Activated CD4-positive, alpha-beta T cell treated with anti-CD3 and anti-CD28 coated beads for 36 hours (primary cell): ENCODE measurements at regions not wholly inside any gene's neighbourhood (a gene's known extent, or its start where the extent isn't known, plus 50 kb on each side); places are given as distances from the start of the nearest gene placed in this dataset.
"Not testable (repeated sequence)": the region's sequence is repeated elsewhere in the genome, so short reads cannot be mapped to it uniquely, and the experiment has no call there.

Experiments
- ATAC-seq: fragments of 200-7000 bp; cut with Tn5 transposase; one replicate; pipeline ENCODE4 v1.10.0; 2021; ENCODE audit warnings: mild to moderate bottlenecking, moderate library complexity
- CTCF ChIA-PET: fragments of 350-600 bp; sonication (Branson Sonifier 250); formaldehyde crosslinking; loops from one replicate; lab custom pipeline; 2021; ENCODE audit warnings: antibody characterized with exemption; lab: Charles Lee
- POLR2A ChIA-PET: fragments of 350-600 bp; sonication (Branson Sonifier 250); formaldehyde crosslinking; loops from one replicate; lab custom pipeline; 2021; ENCODE audit warnings: antibody characterized with exemption, inconsistent platforms; lab: Charles Lee
- DNase-seq: peaks from one replicate; pipeline ENCODE4 v3.0.0-alpha.2; 2020
- H3K27ac Mint-ChIP-seq: one replicate; pipeline ENCODE4 v1.8.0; 2021; ENCODE audit warnings: mixed read lengths
- H3K27me3 Mint-ChIP-seq: one replicate; pipeline ENCODE4 v1.8.0; 2021; ENCODE audit warnings: mixed read lengths
- H3K36me3 Mint-ChIP-seq: one replicate; pipeline ENCODE4 v1.8.0; 2021; ENCODE audit warnings: low read depth, mixed read lengths
- H3K4me1 Mint-ChIP-seq: one replicate; pipeline ENCODE4 v1.8.0; 2021; ENCODE audit warnings: mixed read lengths
- H3K4me3 Mint-ChIP-seq: one replicate; pipeline ENCODE4 v1.8.0; 2021; ENCODE audit warnings: mild to moderate bottlenecking, moderate library complexity, mixed read lengths
- H3K9me3 Mint-ChIP-seq: one replicate; pipeline ENCODE4 v1.8.0; 2021; ENCODE audit warnings: low read depth, mixed read lengths
- intact Hi-C, 2 experiments: fragments of 100-400 bp; cut with DNase I in 1 of 2; cut with micrococcal nuclease in 1 of 2; formaldehyde crosslinking; loops; one replicate each; pipeline versions ENCODE4 v1.14.2 to v1.15.1; 2022 to 2024; cut with DNase I, micrococcal nuclease

DNA sequence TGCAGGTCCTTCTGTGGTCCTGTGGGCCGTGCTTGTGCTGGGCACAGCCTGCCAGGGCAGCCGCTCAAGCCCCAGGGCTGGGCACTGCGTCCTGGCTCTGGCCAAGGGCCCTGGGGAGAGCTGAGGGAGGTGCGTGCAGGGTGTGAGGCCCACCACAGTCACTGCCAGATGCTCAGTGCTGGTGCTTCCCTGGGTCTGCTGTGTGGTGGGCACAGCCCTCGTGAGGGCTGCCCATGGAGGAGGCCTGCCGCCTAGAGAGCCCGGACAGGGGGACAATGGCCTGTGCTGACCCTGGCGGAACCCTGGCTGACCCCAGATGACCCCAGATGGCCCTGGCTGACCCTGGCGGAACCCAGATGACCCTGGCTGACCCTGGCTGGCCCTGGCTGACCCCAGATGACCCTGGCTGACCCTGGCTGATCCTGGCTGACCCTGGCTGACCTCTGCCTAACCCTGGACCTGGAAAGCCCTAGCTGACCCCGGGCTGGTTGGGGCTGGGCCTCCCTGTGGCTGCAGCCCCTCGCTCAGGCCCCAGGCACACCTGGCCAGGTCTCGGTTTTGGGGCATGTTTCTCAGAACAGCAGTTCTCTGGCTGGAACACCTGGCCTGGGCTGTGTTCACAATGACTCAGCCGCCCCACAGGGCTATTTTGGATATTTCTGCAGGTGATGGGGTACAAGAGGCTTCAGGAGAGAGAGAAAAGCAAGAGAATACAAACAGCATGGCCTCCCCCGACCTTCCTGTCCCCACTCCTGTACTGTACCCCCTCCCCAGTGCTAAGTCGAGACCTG lies 55.4 kb downstream of the TMEM121 start:
- ChIA-PET CTCF (no interaction called here), POLR2A (no interaction called here)
- no peaks in the 10 kb centered on the region for H3K36me3 Mint-ChIP-seq
- no peaks in the 10 kb centered on the region for H3K4me1 Mint-ChIP-seq
- DNase-seq (no peak), ATAC-seq (no peak)
- no peak overlapping the region for H3K27ac Mint-ChIP-seq
- H3K4me3 Mint-ChIP-seq = no peak overlapping the region
- no peaks in the 10 kb centered on the region for H3K27me3 Mint-ChIP-seq
- intact Hi-C loops = loop anchor here in 1 of 2 experiments (2.0 kb wide), 1 partner anchor 119 kb away; no protein-coding TSS in a partner anchor
- no peaks in the 10 kb centered on the region for H3K9me3 Mint-ChIP-seq

DNA sequence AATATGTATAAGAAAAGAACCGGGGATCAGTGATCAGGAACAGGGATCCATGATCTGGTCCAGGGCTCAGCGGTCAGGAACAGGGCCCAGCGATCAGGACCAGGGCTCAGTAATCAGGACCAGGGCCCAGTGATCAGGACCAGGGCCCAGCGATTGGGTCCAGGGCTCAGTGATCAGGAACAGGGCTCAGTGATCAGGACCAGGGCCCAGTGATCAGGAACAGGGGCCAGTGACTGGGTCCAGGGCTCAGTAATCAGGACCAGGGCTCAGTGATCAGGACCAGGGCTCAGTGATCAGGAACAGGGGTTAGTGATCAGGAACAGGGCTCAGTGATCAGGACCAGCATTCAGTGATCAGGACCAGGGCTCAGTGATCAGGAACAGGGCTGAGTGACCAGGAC lies 56.3 kb downstream of the TMEM121 start:
- intact Hi-C loops = loop anchor here in 1 of 2 experiments (2.0 kb wide), 1 partner anchor 118 kb away; no protein-coding TSS in a partner anchor
- Mint-ChIP-seq H3K9me3 (no peaks in the 10 kb centered on the region), H3K27me3 (no peaks in the 10 kb centered on the region), H3K27ac (peak overlapping the region; percentile 0), H3K4me3 (no peak overlapping the region), H3K4me1 (no peaks in the 10 kb centered on the region), H3K36me3 (no peaks in the 10 kb centered on the region)
- CTCF ChIA-PET = no interaction called here
- ATAC-seq (no peak), DNase-seq (no peak)
- POLR2A ChIA-PET = no interaction called here

DNA sequence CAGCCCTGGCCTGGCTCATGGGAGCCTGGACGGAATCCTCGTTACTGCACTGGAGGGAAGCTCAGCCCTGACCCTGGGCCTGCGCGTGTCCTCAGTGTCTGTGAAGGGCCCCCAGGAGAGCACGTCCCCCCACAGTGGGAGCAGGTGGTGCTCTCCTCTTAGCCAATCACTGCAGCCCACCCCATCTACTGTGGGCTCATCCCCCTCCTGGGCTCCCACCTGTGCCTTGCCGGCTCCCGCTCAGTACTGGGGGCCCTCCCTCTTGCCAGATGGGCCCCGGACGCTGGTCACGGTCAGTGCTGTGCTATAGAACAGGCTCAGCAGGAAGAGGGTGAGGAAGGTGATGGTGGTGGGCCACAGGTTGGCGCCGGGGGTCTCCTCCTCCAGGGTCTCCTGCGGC lies 57.5 kb downstream of the TMEM121 start:
- H3K27ac Mint-ChIP-seq, POLR2A ChIA-PET, H3K36me3 Mint-ChIP-seq, CTCF ChIA-PET, ATAC-seq, H3K27me3 Mint-ChIP-seq, DNase-seq, H3K9me3 Mint-ChIP-seq, H3K4me1 Mint-ChIP-seq, H3K4me3 Mint-ChIP-seq: not testable (repeated sequence)
- intact Hi-C loops = loop anchor here in 1 of 2 experiments (2.0 kb wide), 1 partner anchor 117 kb away; no protein-coding TSS in a partner anchor

DNA sequence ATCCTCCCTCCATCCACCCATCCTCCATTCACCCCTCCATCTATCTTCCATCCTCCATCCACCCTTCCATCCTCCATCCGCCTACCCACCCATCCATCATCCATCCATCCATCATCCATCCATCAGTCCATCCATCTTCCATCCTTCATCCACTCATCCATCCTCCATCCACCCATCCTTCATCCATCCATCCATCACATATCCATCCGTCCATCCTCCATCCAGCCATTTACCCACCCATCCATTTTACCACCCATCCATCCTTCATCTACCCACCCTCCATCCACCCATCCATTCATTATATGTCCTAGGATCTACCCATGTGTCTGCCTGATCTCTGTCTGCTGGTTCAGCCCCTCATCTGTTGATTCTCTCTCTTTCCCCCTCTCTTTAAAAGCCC lies 58.9 kb downstream of the TMEM121 start:
- intact Hi-C loops, H3K9me3 Mint-ChIP-seq, POLR2A ChIA-PET, DNase-seq, ATAC-seq, H3K4me1 Mint-ChIP-seq, H3K4me3 Mint-ChIP-seq, CTCF ChIA-PET, H3K36me3 Mint-ChIP-seq, H3K27ac Mint-ChIP-seq, H3K27me3 Mint-ChIP-seq: not testable (repeated sequence)

DNA sequence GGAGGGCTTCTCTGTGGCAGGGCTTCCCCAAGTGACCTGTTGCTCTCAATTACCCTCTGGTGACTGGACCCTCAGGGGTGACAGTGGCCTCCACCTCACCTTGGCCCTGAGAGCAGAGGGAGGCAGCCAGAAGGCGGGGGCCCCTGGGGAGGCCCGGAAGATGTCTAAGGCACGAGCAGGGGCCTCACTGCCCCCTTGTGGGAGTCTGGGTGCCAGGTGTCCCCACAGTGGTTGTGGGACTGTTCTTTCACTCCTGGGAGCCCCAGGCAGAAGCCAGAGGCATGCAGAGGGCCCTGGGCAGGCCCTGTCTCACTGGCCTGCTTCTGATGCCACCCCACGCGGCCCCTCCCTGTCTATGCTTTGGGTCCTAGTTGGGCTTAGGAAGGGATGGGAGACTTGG lies 59.3 kb downstream of the TMEM121 start:
- DNase-seq, H3K27ac Mint-ChIP-seq, H3K27me3 Mint-ChIP-seq, H3K4me3 Mint-ChIP-seq, CTCF ChIA-PET, H3K4me1 Mint-ChIP-seq, ATAC-seq, intact Hi-C loops, H3K9me3 Mint-ChIP-seq, H3K36me3 Mint-ChIP-seq, POLR2A ChIA-PET: not testable (repeated sequence)

DNA sequence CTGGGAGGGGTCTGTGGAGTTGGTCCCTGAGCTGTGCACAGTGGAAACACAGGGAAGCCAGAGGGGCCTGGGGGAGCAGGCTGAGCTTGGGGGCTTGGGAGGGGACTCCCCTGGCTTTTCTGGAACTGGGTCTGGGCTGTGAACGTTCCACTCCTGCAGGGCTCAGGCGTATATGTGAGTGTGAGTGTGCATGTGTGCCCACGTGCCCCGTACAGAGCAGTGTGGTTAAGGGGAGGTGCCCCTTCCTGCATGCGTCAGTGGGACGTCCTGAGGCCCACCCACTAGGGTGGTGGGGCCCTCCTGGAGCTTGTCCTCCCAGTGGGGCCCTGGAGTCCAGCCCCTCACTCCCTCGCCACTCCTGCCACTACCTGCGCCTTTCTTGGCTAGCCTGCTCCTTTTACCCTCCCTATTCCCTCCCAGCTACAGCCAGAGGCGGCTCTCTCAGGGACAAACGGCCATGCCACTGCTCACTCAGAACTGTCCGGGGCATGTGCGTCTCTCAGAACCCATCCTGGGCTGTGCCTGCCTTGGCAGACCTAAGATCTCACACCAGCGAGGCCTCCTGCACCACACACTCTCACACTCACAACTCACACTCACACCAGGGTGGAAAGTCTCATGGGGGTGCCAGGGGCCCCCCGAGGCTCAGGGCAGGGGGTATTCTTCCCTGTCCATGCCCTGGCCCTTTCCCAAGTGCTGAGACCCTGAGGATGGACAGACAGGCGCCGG lies 59.9 kb downstream of the TMEM121 start:
- not testable (repeated sequence) for DNase-seq, H3K4me3 Mint-ChIP-seq, H3K27me3 Mint-ChIP-seq

DNA sequence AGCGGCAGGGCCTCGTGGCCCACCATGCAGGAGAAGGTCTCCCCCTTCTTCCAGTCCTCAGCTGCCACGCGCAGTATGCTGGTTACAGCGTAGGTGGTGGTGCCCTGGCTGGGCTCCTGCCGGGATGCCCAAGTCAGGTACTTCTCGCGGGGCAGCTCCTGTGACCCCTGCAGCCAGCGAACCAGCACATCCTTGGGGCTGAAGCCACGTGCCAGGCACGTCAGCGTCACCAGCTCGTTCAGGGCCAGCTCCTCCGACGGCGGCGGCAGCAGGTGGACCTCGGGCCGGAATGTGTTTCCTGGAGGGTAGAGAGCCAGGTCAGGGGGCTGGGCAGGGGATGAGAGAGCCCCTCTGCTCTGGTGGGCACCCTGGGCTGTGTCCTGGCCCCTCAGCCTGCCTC lies 60.7 kb downstream of the TMEM121 start:
- CTCF ChIA-PET, POLR2A ChIA-PET, H3K4me1 Mint-ChIP-seq, intact Hi-C loops, DNase-seq, H3K36me3 Mint-ChIP-seq, H3K27ac Mint-ChIP-seq, H3K9me3 Mint-ChIP-seq, ATAC-seq, H3K27me3 Mint-ChIP-seq, H3K4me3 Mint-ChIP-seq: not testable (repeated sequence)

More for the DNA sequence above, 59.9 kb downstream of the TMEM121 start:
- H3K9me3 Mint-ChIP-seq, POLR2A ChIA-PET, H3K27ac Mint-ChIP-seq, CTCF ChIA-PET, H3K36me3 Mint-ChIP-seq, H3K4me1 Mint-ChIP-seq, intact Hi-C loops: not testable (repeated sequence)
- peak; percentile 31 for ATAC-seq

DNA sequence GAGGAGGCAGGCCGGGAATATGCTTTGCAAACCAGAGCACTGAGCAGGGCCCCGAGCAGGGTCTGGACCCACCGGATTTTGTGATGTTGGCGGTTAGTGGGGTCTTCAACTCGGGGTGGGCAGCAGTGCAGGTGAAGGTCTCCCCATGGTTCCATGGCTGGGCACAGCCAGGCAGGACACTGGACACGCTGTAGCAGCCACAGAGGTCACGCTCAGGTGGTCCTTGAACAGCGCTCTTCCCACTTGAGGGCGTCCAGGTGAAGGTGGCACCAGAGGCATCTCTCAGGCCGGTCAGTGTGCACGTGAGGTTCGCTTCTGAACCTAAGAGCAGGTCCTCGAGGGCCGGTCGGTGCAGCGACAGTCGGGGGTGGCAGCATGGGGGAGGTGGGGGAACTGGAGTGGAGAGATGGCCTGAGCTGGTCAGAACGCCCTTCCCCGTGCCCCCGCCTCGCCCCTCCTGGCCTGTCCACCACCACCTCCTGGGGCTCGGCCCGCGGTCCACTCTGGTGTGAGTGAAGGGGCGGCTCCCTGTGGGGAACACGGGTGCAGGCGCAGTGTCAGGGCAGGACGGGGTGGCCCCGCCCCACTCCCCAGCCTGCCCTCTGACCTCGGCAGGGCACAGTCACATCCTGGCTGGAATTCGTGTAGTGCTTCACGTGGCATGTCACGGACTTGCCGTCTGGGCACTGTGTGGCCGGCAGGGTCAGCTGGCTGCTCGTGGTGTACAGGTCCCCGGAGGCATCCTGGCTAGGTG lies 61.3 kb downstream of the TMEM121 start:
- H3K27me3 Mint-ChIP-seq, H3K36me3 Mint-ChIP-seq, intact Hi-C loops, H3K9me3 Mint-ChIP-seq, ATAC-seq, POLR2A ChIA-PET, DNase-seq, H3K4me3 Mint-ChIP-seq, H3K27ac Mint-ChIP-seq, H3K4me1 Mint-ChIP-seq: not testable (repeated sequence)
- CTCF ChIA-PET = interaction anchor here (0.6 kb wide), 1 partner anchor 1312 kb away, joined by 3 read pairs; no protein-coding TSS in a partner anchor

DNA sequence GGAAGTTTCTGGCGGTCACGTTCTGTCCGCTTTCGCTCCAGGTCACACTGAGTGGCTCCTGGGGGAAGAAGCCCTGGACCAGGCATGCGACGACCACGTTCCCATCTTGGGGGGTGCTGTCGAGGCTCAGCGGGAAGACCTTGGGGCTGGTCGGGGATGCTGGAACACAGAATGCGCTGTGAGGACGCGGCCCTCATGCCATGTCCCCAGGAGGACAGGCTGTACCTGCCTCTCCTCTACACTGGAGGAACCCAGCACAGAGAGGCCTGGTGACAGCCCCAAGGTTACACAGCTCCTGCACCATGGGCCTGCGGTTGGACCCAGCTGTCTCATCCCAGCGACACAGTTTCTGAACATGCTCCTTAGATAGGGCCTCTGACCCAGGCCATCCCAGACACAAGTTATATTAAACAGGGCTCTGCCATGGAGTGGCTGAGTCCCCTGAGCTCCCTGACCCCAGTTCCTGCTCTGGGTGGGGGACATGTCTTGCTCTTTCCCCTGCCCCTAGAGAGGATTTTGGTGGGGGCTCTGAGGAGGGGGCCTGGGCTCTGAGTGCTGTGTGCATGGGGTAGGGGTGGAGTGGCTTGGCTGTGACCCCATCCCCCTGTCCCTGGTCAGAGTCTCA lies 62.0 kb downstream of the TMEM121 start:
- Mint-ChIP-seq H3K4me1 (no peaks in the 10 kb centered on the region), H3K4me3 (no peak overlapping the region), H3K36me3 (no peaks in the 10 kb centered on the region), H3K27me3 (no peaks in the 10 kb centered on the region), H3K9me3 (no peaks in the 10 kb centered on the region), H3K27ac (no peak overlapping the region)
- ATAC-seq (no peak), DNase-seq (no peak)
- intact Hi-C loops = no loop called here
- ChIA-PET CTCF (interaction anchor here (0.6 kb wide), 1 partner anchor 1313 kb away, joined by 3 read pairs; no protein-coding TSS in a partner anchor), POLR2A (no interaction called here)

DNA sequence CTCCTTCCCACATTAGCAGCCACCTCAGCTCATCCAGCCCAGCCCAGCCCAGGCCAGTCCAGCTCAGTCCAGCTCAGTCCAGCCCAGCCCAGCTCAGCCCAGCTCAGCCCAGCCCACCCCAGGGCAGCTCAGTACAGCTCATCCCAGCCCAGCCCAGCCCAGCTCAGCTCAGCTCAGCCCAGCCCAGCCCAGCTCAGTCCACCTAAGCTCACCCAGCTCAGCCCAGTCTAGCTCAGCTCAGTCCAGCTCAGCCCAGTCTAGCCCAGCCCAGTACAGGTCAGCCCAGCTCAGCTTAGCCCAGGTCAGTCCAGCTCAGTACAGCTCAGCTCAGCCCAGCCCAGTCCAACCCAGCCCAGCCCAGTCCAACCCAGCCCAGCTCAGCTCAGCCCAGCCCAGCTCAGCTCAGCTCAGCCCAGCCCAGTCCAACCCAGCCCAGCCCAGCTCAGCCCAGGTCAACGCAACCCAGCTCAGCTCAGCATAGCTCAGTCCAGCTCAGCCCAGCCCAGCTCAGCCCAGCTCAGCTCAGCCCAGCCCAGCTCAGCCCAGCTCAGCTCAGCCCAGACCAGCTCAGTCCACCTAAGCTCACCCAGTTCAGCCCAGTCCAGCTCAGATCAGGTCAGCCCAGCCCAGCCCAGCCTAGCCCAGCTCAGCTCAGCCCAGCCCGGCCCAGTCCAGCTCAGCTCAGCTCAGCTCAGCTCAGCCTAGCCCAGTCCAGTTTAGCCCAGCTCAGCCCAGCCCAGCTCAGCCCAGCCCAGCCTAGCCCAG lies 63.0 kb downstream of the TMEM121 start:
- peak; percentile 23 for ATAC-seq
- CTCF ChIA-PET = interaction anchor here (0.6 kb wide), 1 partner anchor 254 kb away, joined by 3 read pairs; no protein-coding TSS in a partner anchor

DNA sequence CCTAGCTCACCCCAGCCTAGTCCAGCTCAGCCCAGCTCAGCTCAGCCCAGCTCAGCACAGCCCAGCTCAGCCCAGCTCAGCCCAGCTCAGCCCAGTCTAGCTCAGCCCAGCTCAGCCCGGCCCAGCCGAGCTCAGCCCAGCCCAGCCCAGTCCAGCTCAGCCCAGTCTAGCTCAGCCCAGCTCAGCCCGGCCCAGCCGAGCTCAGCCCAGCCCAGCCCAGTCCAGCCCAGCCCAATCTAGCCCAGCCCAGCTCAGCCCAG lies 63.5 kb downstream of the TMEM121 start:
- intact Hi-C loops = not testable (repeated sequence)

More for the DNA sequence above, 63.0 kb downstream of the TMEM121 start:
- Mint-ChIP-seq H3K27me3 (no peaks in the 10 kb centered on the region), H3K9me3 (no peaks in the 10 kb centered on the region), H3K4me3 (no peak overlapping the region), H3K27ac (peak overlapping the region; percentile 25), H3K36me3 (no peaks in the 10 kb centered on the region), H3K4me1 (no peaks in the 10 kb centered on the region)
- DNase-seq = no peak
- POLR2A ChIA-PET = no interaction called here
- intact Hi-C loops = no loop called here

More for the DNA sequence above, 63.5 kb downstream of the TMEM121 start:
- H3K4me3 Mint-ChIP-seq, H3K36me3 Mint-ChIP-seq, CTCF ChIA-PET, DNase-seq, H3K4me1 Mint-ChIP-seq, ATAC-seq, H3K27ac Mint-ChIP-seq, H3K27me3 Mint-ChIP-seq, POLR2A ChIA-PET, H3K9me3 Mint-ChIP-seq: not testable (repeated sequence)
